ENCODE measurements at regions not wholly inside any gene's neighbourhood (a gene's known extent, or its start where the extent isn't known, plus 50 kb on each side); places are given as distances from the start of the nearest gene placed in this dataset.

- Mint-ChIP-seq H3K27ac (no peak overlapping the region), H3K27me3 (ENCODE audit: low read depth) (peaks cover 15% of the 10 kb centered on the region), H3K4me3 (no peak overlapping the region), H3K36me3 (no peaks in the 10 kb centered on the region), H3K4me1 (peaks cover 26% of the 10 kb centered on the region), H3K9me3 (no peaks in the 10 kb centered on the region; the same call in 1 of the 2 replicates)
- ChIA-PET POLR2A (no interaction called here), CTCF (interaction anchor here (0.9 to 7.0 kb wide), 3 partner anchors 40 to 258 kb away, joined by 3 to 43 read pairs (median 3); no protein-coding TSS in a partner anchor)
- DNase-seq (ENCODE audit: low spot score) (no peak), ATAC-seq (no peak)
- TF ChIP-seq AR (CRISPR knock-in tag; IDR thresholded peaks at IDR 0.05) = no peak
Observed at GRCh38 chr10:77716458-77717317, 79.1 kb upstream of the KCNMA1 start.

- Mint-ChIP-seq H3K9me3 (no peaks in the 10 kb centered on the region; the same call in 1 of the 2 replicates), H3K27ac (no peak overlapping the region), H3K36me3 (no peaks in the 10 kb centered on the region), H3K27me3 (ENCODE audit: low read depth) (peaks cover 21% of the 10 kb centered on the region), H3K4me1 (peaks cover 35% of the 10 kb centered on the region), H3K4me3 (no peak overlapping the region)
- ChIA-PET POLR2A (no interaction called here), CTCF (interaction anchor here (1.4 to 7.0 kb wide), 3 partner anchors 41 to 259 kb away, joined by 3 to 43 read pairs (median 9); no protein-coding TSS in a partner anchor)
- DNase-seq (ENCODE audit: low spot score) (no peak), ATAC-seq (no peak)
- no peak for TF ChIP-seq E2F5 (CRISPR knock-in tag; IDR thresholded peaks at IDR 0.05)
- no peak for TF ChIP-seq ZNF512 (CRISPR knock-in tag; IDR thresholded peaks at IDR 0.05; ENCODE audit: borderline replicate concordance)
- TF ChIP-seq ZNF121 (CRISPR knock-in tag; IDR thresholded peaks at IDR 0.05) = no peak
- no peak for TF ChIP-seq ZNF671 (CRISPR knock-in tag; IDR thresholded peaks at IDR 0.05)
- TF ChIP-seq MXD4 (CRISPR knock-in tag; IDR thresholded peaks at IDR 0.05; ENCODE audit: borderline replicate concordance) = no peak
- TF ChIP-seq MLX (CRISPR knock-in tag; IDR thresholded peaks at IDR 0.05) = no peak
- TF ChIP-seq ATF3 (CRISPR knock-in tag; conservative IDR thresholded peaks at IDR 0.05) = no peak
Observed at GRCh38 chr10:77715536-77715935, 77.9 kb upstream of the KCNMA1 start.

GRCh38 chr10:77715088-77715487, 77.5 kb upstream of the KCNMA1 start:
- Mint-ChIP-seq H3K36me3 (no peaks in the 10 kb centered on the region), H3K27ac (no peak overlapping the region)

More at GRCh38 chr10:77715088-77715487, 77.5 kb upstream of the KCNMA1 start:
- H3K9me3 Mint-ChIP-seq = no peaks in the 10 kb centered on the region; the same call in 1 of the 2 replicates
- ChIA-PET POLR2A (no interaction called here), CTCF (interaction anchor here (1.4 to 7.0 kb wide), 3 partner anchors 42 to 259 kb away, joined by 3 to 43 read pairs (median 9); no protein-coding TSS in a partner anchor)
- DNase-seq (ENCODE audit: low spot score) (no peak), ATAC-seq (no peak)
- TF ChIP-seq NFYB (CRISPR knock-in tag; conservative IDR thresholded peaks at IDR 0.05; ENCODE audit: low read depth) = no peak
- peak; percentile 21; the same call in 1 of the 2 replicates for TF ChIP-seq CTCF (IDR thresholded peaks at IDR 0.05)
- H3K4me1 Mint-ChIP-seq = peaks cover 39% of the 10 kb centered on the region
- H3K4me3 Mint-ChIP-seq = no peak overlapping the region
- peaks cover 25% of the 10 kb centered on the region for H3K27me3 Mint-ChIP-seq (ENCODE audit: low read depth)

Data from WTC11 (cell line).